NCI-H1048 (cell line): ENCODE measurements at regions not wholly inside any gene's neighbourhood (a gene's known extent, or its start where the extent isn't known, plus 50 kb on each side); places are given as distances from the start of the nearest gene placed in this dataset.
A peak's percentile ranks its signal among the peaks of the same experiment; 100 is the strongest.

Source experiments
- DNase-seq: peaks from one replicate; lab custom pipeline; 2025; lab: John Stamatoyannopoulos, UW

DNA sequence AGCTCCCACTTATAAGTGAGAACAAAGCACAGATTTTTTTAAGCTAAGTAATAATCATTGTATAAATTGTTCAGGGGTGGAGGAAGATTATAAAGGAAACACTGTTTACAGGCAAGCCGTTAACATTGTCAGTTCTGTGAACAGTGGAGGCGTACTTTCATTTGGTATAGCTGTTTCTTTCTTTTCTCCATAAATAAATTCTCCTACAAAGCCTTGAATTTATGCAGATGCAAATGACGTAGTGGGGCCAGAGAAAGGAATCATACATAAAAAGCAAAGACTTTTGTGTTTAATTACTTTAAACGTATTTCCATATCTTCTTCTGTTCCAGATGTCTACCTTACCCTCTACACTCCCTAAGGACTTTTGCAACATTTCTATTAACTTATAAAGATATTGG is 914.9 kb downstream of the ZPLD1 start:
- DNase-seq = no peak

DNA sequence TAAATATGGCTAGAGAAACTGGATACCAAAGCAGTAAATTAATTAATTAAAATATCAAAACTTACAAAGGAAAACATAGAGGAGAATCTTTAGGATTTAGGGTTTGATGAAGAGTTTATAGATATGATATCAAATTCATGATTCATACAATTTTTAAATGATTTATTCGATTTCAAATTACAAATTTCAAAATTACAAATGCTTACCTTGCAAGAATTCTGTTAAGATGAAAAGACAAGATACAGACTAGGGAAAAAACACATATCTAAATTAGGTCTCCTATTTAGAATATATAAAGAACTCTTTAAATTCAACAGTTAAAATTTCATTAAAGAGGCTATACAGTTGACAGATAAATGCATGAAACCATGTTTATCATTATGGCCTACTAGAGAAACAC is 930.7 kb downstream of the ZPLD1 start:
- no peak for DNase-seq

DNA sequence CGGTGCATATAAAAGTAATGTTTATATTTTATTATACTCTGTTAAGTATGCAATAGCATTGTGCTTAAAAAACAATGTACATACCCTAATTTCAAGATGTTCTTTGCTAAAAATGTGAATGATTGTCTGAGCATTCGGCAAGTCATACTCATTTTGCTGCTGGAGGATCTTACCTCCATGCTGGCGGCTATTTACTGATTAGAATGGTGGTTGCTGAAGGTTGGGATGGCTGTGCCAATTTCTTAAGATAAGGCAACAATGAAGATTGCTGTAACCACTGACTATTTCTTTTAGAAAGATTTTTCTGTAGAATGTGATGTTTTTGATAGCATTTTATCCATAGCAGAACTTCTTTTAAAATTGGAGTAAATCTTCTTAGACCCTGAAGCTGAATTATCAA is 932.7 kb downstream of the ZPLD1 start:
- no peak for DNase-seq

DNA sequence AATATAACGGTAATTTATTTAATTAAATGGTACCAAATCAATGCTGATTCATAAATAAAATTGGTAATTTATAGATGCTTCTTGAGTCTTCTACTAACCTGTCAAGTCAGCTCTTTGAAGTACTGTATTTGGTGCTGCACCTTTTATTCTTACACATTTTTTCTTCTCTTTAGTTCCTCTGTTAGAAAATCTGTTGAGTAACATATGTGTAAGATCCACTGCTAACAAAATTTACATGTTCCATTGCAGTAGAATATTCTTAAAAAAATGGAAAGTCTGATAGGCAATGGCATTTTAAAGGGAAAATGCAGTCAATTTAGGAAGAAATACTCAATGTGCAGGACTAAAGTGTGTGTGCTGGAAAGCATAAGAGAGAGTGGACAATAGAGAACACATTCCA is 936.6 kb downstream of the ZPLD1 start:
- DNase-seq = no peak

DNA sequence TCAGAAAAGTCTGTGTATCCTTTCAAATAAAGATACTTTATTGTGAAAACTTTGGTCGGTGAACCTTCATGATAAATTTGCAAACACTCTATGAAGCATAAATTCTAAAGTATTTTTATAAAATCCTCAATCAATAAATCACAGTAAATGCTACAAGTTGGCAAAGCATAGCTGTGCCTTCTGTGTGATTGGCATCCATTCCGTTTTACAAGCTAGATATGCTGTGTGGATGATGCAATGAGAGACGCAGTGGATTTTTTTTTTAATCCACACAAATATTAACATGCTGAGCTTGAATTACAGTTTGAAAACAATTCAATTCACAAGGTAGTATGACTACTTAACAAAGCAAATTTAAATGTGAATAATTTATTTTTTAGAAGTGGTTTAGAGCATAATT is 937.2 kb downstream of the ZPLD1 start:
- DNase-seq = no peak

DNA sequence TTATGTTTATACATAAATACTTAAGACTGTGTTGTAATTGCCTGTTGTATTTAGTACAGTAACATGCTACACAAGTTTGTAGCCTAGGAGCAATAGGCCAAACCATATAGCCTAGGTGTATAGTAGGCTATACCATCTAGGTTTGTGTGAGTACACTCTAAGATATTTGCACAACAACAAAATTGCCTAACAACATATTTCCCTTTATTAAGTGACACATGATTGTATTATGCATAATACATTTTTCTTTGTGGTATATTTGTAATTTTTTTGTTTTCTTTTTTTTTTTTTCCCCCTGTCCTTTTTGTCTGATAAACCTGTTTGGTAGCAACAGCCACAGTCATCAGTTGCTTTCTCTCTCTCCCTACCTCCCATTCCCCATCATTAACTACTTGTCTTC is 945.6 kb downstream of the ZPLD1 start:
- DNase-seq = no peak

DNA sequence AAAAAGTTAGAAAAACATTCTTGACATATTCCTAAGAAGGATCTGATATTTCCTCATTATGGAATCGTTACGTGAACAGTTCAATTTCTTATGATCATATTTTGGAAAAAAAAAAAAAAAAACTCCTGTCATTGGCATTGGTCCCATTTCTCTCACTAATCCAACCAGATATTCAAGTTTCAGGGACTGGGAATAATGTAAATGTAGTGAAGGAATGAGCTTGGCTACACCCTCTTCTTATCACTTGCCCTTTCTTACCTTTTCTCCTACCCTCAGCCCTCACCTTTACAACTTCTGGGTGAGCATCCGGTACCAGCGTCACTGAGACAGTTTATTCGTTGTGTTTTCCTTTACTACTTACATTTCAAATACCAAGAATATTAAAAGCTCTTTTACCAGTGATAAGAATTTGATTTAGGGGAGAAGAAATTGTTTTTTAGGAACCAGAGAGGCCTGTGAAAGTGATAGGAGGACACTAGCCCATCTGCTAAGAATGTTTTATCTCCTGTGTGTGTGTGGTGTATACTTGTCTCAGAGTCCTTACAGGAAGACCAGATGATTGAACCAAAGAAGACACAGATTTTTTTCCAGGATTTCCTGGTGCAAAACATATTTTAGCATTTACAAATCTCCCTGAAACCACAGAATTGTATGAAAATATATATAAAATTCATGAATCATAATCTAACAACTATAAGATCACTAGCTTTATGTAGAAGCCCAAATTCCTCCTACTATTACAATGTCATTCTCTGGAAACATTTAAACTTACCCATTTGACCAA is 946.7 kb downstream of the ZPLD1 start:
- no peak for DNase-seq

DNA sequence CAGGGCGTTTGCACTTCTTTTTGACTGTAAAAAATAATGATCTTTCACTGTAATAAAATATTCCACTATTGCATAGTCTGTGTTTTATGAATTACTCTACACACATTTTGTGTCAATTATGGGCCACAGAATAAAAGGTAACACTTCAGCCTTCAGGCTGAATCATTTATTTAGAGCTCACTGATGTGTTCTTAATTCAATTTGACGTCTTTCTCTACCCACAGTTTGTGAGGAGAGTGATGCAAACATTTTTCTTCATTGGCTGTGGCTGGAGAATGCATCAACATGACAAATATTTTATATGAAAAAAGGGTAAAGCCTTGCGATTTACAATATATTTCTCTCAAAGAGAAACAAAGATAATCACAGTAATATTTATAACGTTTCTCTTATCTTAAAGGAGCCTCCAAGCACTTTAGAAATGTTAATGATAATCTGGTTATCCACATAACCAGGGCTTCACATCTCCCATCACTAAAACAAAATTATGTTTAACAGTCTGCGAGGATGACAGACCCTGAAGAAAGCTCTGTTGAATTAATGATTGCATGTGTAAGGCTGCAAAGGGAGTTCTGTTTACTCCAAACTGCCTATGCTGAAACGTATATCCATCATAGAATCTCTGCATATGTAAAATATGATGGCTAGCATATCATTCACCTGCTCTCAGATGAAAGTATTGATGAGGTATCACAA is 951.3 kb downstream of the ZPLD1 start:
- no peak for DNase-seq

DNA sequence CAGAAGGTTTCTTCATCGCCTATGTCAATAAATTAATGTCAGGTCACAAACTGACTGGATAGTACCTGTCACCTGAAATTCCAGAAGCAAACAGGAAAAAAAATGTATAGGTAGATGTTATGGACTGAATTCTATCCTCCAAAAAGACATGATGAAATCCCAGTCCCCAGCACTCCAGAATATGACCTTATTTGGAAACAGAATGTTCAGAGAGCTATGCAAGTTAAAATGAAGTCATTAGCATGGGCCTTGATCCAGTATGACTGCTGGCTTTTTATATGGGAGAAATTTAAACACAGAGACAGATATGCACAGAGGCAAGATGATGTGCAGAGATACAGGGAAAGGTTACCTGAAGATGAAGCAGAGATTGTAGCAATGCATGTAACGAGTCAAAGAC is 953.4 kb downstream of the ZPLD1 start:
- DNase-seq = no peak

DNA sequence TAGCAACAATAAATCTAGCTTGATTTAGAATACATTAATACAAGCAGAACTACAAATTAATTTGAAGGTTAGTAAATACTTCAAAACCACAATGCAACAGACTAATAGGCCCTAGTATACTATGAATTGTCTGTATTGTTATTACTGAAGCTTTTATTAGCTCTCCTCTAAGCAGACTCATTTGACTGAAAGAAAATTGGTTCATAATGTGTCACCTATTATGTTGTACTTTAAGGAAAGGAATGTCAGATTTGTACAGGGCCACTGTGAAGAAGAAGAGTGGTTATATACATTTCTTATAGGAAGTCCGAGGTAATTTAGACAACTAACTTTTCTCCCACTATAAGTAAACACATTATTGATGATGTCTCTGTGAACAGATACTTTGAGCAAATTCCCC is 954.5 kb downstream of the ZPLD1 start:
- no peak for DNase-seq

DNA sequence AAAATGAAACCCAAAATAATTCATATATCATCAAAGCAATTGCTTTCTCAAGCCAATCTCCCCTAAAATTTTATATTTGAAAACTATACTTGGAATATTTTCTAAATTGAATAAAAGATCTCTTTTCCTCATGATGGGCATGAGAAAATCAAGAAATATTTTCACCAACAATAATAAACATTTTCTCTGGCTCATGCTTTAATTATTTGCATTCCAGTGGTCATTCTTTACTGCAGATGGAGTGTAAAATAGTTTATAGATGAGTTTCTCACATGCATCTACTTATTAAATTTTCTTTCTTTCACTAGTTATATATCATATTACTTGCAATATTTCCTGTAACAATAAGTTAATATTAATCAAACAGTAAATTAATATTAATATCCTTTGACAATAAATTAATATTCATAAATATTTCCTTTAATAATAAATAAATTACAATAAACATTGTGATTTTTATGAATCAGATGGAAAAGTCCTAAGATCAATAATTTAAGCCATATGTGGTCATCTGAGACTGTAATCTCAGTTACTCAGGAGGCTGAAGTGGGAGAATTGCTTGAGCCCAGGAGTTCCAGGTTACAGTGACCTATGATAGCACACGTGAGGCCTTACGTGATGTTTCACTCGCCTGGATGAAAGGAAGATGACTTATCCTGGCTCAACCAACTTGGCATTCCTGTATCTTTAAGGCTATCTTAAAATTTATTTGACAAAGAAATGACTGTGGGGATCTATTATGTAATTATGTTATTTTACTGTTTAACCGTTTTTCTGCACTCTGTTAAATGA is 958.8 kb downstream of the ZPLD1 start:
- DNase-seq = no peak

DNA sequence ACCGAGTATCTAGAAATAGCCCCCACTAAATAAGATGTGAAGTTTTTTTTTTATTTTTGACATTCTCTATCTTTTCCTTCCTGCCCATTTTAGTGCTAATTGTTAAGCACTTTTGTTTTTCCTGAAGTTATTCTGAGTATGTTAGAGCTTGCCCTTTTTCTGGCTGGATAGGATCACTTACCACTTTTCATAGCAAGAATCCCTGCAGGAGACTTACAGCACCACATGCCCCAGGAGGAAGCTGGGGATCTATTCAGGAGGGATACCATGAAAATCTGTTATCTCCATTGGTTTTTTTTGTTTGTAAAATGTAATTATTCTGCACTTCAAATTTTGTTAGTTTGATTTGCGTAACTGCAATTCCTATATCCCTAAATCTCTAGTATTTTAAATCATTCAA is 968.4 kb downstream of the ZPLD1 start:
- DNase-seq = no peak

DNA sequence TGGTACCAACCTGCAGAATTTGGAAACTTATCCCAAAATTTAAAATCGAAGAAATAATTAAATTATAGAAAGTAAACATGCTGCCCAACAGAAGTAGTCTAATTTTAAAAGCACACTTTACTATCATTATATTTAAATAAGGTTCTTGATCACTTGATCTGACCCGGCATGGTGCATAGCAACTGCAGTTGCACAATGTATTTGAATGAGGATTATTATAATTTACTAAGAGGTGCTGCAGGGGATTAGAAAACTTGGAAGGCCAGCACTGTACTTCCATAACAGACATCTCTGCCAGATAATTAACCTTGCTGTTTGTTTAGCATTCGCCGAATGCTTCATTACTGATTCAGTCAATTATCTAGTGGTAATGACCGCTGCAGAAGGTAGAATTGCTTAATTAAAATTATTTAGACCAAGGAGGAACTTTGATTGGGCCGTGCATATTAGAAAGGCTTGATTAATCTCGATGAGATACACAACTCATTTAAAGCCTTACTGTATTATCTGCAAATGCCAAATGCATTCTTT is 971.6 kb downstream of the ZPLD1 start:
- DNase-seq = peak; percentile 4

DNA sequence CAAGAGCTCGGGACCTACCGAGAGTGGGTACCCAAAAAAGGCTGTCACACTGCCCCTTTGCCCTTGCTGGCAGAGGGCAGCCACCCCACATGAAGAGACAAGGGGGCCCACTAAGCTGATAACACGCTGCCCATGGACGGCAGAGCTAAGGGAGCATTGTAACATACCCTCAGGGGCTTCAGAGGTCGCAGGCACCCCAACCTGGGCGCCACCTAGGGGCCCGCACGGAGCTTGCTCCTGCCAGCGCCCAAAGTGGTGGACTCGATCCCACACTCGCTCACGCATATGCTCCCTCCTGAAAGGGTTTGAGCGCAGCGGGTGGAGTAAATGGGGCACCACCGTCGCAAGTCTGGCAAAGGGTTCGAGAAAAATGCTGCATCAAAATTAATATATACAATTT is 975.4 kb downstream of the ZPLD1 start:
- no peak for DNase-seq

DNA sequence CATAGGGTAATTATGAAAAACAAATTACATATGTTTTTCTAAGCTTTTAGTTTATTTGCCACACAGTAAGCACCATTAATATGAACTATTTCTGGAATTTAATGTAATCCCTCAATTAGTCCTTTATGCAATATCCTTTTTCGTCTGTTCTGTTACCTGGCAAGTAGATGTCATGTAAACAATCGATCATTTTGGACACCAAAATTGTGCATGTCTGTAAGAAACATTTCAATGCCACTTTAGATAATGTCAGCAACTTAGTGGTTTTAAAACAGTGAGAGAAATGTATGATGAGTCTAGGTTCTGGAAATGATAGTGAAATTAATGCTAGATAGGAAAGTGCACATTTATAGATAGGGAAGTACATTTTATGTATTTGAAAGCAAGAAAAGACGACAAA is 986.6 kb downstream of the ZPLD1 start:
- DNase-seq = no peak

DNA sequence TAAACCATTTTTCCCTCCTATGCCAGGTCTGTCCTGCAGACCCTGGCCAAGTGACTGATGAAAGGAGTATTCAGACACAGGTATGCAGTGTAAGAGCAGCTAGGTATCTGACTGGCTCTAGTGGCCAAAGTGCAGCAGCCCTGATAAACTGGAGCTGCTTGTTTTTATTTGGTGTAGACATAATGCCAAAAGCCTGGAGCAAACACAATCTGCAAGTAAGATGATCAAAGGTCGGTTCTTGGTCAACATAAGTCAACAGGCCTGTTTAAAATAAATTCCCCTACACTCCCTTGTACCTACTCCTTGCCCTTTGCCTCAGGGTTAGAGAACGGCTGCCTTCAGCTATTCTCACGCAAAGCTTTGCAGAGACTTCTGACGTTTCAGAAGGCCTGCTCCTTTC is 1003.1 kb downstream of the ZPLD1 start:
- no peak for DNase-seq

DNA sequence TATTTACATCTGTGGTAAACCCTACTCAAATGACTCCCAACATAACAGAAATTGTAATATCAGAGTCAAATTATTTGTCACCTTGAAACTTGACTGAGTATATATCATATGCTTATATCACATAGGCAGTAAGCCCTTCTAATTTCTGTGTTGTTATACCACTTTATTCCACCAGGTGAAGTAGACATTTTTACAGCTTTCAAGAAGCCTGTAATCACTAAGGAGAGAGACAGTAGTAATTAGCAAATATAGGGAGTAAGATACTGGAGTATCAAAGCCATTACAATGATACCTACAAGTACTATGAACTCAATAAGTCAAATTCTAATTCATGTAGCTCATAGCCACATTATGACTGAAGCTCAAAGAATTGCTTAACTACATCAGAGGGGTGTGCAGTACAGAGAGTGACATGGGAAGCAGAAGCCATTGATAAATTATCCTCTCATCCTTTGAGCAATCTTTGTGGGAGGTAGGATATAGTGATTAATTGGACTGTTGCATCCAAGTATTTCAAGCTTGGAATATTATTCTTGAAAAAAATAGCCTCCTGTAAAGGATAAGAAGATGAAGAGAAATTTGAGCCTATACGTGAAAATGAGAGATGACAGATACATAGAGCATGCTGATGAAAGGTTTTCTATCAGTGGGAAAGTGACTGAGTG is 1005.9 kb downstream of the ZPLD1 start:
- DNase-seq = no peak

DNA sequence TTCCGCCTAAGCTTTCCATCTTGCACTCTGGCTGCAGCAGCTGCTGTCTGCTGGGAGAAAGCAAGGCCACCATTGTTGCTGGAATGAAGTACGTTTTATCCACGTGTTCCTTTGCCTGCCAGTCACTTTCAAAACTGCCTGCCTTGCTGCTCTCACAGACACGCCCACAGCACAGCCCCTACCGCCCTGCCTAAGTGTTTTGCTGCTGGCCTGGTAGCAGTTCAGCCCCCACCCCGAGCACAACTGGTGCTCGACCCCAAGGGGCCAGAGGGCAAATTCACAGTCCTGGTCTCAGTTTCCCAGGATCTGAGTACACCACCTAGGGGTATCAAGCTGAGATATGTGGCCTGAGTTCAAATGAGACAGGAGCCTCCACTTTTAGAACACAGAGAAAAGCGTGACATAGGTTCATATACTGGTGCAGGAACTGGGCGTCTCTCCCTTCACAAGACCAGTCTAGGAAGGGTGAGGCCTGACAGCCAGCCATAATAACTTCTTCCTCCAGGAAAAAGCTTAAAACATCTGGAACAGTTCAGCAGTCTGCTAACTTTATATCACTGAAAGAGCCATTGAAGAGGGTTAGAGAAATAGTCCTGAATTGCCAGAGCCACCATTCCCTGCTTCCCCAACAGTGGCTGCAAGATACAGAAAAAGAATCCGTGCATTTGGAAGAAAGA is 1012.3 kb downstream of the ZPLD1 start:
- DNase-seq = no peak

DNA sequence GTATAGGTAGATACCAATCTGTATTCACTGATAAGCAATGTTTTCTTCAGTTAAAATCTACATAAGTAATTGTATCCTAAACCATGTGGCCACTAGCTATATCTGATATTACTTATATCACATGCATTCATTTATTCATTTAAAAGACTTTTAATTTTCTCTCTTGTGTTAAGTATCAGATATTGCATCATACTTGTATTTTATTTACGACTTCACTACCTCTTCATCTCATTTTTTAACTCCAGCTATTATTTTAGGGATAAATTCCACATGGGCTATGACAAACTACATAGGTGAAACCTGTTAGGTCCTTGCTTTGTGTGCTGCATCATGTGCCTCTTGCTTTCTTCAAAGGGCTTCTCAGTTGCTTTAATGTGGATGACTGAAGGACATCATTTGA is 1018.3 kb downstream of the ZPLD1 start:
- DNase-seq = no peak

DNA sequence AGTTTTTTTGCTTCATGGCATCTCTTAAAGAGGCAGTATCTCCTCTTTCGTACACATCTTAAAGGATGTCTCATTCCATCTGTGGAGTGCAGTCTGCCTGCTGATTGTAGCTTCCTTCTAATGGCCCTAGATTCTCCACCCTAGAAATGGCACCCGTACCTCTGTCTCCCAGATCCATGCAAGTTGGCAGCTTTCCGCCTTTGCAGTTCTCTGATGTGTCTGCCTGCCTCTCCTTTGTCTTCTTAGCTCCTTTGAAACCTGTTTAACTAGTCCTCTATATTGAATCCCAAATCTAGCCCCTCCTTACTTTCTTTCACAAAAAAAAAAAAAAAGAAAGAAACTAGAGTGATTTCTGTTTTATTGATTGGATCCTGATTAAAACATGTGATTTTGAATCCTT is 1025.0 kb downstream of the ZPLD1 start:
- DNase-seq = no peak

DNA sequence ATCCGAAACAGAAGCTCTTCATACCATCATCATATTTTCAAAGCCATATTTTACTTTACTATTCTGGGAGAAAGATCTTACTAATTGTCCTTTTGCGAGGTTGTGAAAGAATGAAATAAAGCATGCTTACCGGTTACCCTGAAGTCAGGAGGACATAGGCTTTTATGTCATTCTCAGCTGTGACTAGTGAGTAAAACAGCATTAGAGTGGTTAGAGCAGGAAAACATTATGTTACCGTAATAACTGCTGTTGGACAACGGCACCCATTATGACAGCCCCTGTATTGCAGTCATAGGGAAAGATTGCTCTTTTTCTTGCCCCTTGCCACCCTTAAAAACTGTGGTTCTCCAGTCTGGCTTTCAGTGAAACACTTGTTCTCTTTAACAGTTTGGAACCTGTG is 1035.7 kb downstream of the ZPLD1 start:
- no peak for DNase-seq

DNA sequence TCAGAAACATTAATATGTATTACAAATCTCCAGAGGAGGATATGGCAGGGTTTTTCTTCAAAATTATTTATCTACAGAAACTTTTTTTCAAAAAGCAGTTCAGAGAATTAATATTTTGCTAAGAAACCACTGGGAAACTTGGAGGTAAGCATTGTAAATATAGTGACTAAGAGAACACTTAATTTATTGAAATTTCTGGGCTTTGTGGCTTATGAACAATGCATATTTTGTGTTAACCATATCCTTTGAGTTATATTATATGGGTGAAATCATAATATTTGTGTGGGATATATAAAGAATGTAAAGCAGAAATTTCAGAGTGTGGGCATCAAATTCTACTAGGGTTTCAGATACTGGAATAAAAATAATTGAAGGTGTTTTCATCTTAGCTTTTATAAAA is 1059.2 kb downstream of the ZPLD1 start:
- no peak for DNase-seq
